Retina (tissue), 1 donor: ENCODE measurements at regions not wholly inside any gene's neighbourhood (a gene's known extent, or its start where the extent isn't known, plus 50 kb on each side); places are given as distances from the start of the nearest gene placed in this dataset.
"Not testable (repeated sequence)": the region's sequence is repeated elsewhere in the genome, so short reads cannot be mapped to it uniquely, and the experiment has no call there.

Experiments
- DNase-seq: peaks from one replicate; pipeline ENCODE4 v3.0.0-alpha.2; 2016

- DNase-seq, result no peak
Measured at GRCh38 chr12:69030321-69030720, 97.3 kb upstream of the CPM start.

DNA sequence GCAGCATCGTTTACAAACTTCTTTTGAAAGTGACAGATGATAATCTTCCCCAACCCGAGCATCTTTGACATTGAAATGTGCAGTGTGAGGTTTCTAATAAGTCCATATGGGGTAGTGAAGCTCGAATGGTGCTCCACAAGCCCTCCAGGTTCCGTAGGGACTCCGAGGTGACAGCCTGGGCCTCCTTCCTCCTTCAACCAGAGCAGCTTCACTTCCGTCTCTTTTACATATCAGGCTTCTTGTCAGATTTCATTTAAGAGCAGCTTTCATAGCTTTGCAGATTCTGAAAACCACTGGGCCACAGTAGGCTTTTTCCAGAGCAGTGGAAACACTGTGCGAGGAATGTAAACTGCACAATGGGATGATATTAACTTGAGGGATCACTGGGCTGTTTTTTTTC is 103.6 kb upstream of the CPM start:
- DNase-seq, result no peak

DNA sequence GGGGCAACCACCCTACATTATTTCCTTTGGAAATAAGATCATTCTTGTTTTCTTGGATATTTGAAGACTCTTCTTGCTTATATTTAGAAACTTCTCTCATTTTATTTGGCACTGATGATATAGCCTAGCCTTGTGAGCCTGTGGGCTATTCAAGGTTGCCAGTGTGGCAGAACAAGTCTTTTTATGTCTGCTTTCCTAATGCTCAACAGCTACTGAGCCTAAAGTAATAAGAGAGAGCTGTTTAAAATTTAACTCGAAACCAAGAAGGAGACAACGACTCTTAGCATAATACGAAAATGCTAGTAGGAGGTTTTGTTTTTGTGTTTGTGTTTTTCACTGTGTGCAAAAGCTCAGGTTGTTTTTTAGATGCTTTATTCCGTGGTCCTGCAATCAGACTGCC is 104.0 kb upstream of the CPM start:
- DNase-seq, result no peak

DNA sequence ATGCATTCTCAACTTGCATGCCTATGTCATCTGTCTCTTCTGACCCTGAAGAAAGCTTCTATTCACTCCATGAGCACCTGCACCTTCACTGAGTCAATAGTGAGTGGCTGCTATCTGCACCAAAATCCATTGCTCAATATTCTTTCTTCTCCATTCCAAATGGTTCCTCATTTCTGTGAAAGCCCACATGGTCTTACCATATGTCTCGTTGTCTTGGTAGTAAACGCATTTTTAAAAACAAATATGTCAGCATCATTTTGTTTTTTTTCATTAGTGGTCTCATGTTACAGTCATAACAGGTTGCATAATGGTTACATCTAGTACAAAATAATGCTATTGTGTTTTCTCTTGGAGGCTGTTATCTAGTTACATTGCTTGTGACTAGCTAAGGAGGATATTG is 106.9 kb upstream of the CPM start:
- no peak for DNase-seq

GRCh38 chr12:69042557-69042956 is 109.6 kb upstream of the CPM start:
- no peak for DNase-seq

DNA sequence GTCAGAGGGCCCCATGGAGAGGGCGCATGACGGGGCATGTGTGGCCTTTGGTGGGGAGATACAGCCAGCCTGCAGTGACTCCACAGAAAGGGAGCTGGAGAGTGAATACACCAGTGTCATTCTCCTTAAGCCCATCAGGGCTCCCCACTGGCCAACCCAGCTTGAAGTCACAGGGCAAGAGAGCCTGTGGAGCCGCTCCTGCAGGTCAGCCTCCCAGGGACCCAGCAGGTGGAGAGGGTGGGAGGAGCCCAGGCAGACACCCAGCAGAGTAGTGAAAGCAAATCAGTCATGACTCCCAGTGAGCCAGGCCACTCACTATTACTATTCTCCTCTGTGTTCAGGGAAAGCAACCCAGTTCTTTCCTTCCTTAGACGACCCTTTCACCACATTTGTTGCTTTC is 110.0 kb upstream of the CPM start:
- no peak for DNase-seq

DNA sequence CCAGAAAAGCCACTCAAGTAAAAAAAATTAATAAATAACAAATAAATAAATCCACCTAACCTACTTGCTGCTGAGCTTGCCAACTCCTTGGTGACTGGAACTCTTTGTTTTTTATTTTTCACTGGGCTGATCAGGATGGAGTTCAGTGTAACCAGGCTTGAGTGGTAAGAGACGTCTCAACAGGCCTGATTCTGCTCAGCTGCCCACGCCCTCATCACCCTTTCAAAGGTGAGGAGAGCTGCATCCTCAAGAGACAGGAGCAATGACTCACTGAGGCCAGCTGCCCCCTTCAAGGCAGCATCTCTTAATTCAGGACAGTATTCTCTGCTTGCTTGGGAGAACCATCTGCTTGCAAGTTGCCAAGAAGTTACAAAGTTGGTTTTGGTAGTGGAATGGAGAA is 111.9 kb upstream of the CPM start:
- DNase-seq, result no peak

- DNase-seq, result no peak
Measured at GRCh38 chr12:69045430-69045829, 112.5 kb upstream of the CPM start.

DNA sequence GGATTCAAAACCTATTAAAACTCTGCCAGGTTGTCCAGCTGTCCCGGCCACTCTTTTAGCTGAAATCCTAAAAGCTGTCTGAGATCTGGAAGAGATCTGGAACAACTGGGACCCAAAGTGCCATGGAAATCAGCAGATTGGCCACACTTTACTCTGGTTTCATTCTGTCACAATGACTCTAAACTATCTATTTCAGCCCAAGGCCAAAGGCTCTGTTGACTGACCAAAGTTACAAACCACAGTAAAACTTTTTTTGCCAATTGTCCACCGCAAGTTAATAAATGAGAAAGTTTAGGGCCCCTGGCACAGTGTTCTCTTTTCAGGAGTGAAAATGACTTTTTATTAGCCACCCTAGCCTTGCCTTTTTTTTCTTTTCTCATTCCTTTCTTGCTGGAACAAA is 113.4 kb upstream of the CPM start:
- no peak for DNase-seq

DNA sequence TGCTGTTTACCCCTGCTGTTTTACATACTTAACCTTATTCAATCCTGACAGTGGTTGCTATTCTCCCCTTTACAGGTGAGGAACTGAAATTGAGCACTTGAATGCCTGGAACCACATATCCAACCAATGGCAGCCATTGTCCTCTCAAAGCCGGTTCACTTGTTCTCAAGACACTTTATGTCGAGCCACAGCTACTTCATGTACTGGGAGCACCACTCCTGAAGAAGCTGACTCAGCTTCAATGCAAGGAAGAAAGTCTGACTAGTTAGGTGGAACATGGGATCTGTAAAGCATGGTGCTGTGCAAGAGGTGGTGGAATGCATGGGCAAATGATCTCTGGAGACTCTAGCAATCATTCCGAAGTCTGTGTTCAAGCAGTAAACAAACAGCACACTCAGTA is 113.9 kb upstream of the CPM start:
- DNase-seq, result no peak

GRCh38 chr12:69047990-69048389 is 115.0 kb upstream of the CPM start:
- DNase-seq, result no peak

DNA sequence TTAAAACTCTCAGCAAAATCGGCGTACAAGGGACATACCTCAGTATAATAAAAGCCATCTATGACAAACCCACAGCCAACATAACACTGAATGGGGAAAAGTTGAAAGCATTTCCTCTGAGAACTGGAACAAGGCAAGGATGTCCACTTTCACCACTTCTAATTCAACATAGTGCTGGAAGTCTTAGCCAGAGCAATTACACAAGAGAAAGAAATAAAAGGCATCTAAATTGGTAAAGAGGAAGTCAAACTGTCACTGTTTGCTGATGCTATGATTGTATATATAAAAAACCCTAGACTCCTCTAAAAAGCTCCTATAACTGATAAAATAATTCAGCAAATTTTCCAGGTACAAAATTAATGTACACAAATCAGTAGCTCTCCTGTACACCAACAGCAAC is 116.9 kb upstream of the CPM start:
- not testable (repeated sequence) for DNase-seq

DNA sequence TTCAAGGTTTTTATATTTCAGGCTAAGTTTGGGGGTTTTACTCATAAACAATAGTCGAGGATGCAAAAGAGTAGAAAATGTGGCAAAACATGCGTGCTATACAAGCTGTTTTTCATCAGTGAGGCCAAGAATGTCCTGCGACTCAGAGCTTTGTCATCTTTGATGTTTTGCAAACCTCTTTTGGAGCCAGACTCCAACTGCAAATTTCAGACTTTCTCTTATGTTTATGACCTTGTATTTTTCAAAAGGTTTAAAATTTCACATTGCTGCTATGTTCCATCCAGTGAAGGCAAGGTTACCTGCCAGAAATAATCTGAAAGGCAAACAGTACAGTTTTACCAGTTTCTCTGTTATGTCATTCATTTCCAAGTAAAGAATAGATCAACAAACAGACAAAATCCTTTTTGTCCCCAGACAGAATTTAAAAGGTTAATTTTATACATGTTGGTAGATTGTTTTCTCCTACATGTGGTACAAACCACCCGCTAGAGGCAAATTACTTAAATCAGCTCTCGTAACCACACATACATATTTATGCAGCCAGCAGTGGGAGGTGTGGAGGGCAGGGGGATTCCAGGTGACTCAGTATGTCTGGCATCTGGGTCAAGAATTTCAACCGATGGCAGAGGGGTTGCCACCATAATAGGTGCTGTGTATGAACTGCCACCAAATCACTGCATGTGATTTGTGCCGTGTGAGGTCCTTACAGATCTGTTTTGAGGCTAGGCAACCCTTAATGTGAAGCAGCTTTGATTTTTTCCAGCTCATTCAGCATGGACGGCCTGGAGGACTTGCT is 119.8 kb upstream of the CPM start:
- no peak for DNase-seq

- no peak for DNase-seq
Measured at GRCh38 chr12:69054343-69055056, 121.5 kb upstream of the CPM start.

- DNase-seq, result no peak
Measured at GRCh38 chr12:69055280-69055679, 122.3 kb upstream of the CPM start.

- no peak for DNase-seq
Measured at GRCh38 chr12:69055706-69056105, 122.7 kb upstream of the CPM start.

- no peak for DNase-seq
Measured at GRCh38 chr12:69056743-69057515, 124.0 kb upstream of the CPM start.

- DNase-seq, result no peak
Measured at GRCh38 chr12:69057742-69058141, 124.8 kb upstream of the CPM start.

DNA sequence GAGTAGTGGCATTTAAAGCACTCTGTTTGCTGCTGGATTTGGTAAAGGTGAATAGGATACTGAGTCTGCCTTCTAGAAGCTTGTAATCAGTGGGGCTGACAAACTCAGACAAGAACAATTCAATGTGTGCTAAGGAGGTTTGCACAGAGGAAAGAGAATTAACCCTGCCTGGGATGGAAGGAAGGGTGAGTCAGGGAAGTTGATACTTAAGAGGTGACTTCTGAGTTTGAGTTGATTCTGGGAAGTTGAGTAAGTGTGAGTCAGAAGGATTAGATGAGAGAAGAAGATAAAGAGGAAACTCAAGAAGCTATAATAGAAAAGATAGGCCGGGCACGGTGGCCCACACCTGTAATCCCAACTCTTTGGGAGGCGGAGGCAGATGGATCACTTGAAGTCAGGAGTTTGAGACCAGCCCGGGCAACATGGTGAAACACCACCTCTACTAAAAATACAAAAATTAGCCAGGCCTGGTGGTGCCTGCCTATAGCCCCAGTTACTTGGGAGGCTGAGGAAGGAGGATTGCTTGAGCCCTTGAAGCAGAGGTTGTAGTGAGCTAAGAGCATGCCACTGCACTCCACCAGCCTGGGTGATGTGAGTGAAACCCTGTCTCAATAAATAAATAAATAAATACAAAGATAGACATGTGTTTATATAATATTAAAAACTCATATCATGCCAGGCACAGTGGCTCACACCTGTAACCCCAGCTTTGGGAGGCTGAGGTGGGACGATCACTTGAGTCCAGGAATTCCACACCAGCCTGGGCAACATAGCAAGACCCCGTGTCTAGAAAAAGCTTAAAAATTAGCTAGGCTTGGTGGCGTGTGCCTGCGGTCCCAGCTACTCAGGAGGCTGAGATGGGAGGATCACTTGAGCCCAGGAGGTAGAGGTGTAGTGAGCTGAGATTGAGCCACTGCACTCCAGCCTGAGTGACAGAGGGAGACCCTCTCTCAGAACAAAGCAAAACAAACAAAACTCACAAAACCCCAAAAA is 126.8 kb upstream of the CPM start:
- DNase-seq, result no peak

DNA sequence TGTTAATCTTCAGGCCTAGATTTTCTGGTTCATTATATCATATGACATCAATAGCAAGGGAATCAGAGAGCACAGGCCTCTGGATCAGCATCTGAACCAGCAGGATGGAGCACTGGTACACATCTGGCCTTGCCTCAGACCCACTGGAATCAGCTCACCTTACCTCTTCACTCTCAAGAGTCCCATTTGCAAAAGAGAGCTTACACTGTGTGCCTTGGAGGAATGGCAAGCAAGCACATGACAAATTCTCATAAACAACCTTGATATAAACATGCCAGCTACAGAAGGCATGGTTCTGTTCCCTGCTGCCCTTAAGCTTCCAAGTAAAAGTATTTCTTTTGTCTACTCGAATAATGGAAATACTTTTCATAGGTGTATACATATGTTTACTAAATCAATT is 128.6 kb upstream of the CPM start:
- no peak for DNase-seq

GRCh38 chr12:69062621-69063237 is 129.8 kb upstream of the CPM start:
- no peak for DNase-seq
